Fibroblast of skin of abdomen (primary cell): ENCODE measurements at regions not wholly inside any gene's neighbourhood (a gene's known extent, or its start where the extent isn't known, plus 50 kb on each side); places are given as distances from the start of the nearest gene placed in this dataset.
A peak's percentile ranks its signal among the peaks of the same experiment; 100 is the strongest.

Experiments
- DNase-seq: peaks from one replicate; pipeline ENCODE4 v3.0.0-alpha.2; 2013

GRCh38 chr1:177333936-177334595 lies 163.3 kb downstream of the BRINP2 start:
- peak; percentile 55 for DNase-seq
